GM23338 (cell line): ENCODE measurements at regions not wholly inside any gene's neighbourhood (a gene's known extent, or its start where the extent isn't known, plus 50 kb on each side); places are given as distances from the start of the nearest gene placed in this dataset.

Experiments used
- ATAC-seq: fragments of 200-7000 bp; cut with Tn5 transposase; 3 replicates; pipeline ENCODE4 v1.9.1; 2020
- DNase-seq: peaks from one replicate; pipeline ENCODE4 v3.0.0-alpha.2; 2015; ENCODE audit warnings: low spot score
- H2AFZ ChIP-seq: fragments of 200-600 bp; sonication (generic); 2 replicates; pipeline ENCODE4 v1.8.0; 2016; ENCODE audit warnings: antibody characterized with exemption, mild to moderate bottlenecking, moderate library complexity
- H3F3A ChIP-seq: fragments of 200-600 bp; sonication (generic); replicated peaks from 2 replicates; pipeline ENCODE4 v1.8.0; 2017; ENCODE audit warnings: antibody characterized with exemption, mixed run types, low read depth
- H3K27ac ChIP-seq: fragments of 200-600 bp; sonication (generic); 2 replicates; pipeline ENCODE4 v1.6.1; 2016; ENCODE audit warnings: low read depth
- H3K27me3 ChIP-seq: fragments of 200-600 bp; sonication (generic); 2 replicates; pipeline ENCODE4 v1.8.0; 2016; ENCODE audit warnings: mild to moderate bottlenecking, mixed run types, moderate library complexity; ENCODE audit not compliant: insufficient read depth
- H3K36me3 ChIP-seq: fragments of 200-600 bp; sonication (generic); 2 replicates; pipeline ENCODE4 v1.8.0; 2016; ENCODE audit warnings: mild to moderate bottlenecking; ENCODE audit not compliant: insufficient read depth
- H3K4me1 ChIP-seq: fragments of 200-600 bp; sonication (generic); 2 replicates; pipeline ENCODE4 v1.8.0; 2016; ENCODE audit warnings: mild to moderate bottlenecking, moderate library complexity; ENCODE audit not compliant: insufficient read depth
- H3K4me2 ChIP-seq: fragments of 200-600 bp; sonication (generic); 2 replicates; pipeline ENCODE4 v1.7.1; 2017; ENCODE audit warnings: mixed run types
- H3K4me3 ChIP-seq: fragments of 200-600 bp; sonication (generic); 2 replicates; pipeline ENCODE4 v1.6.1; 2016; ENCODE audit warnings: mixed run types
- H3K79me2 ChIP-seq: fragments of 200-600 bp; sonication (generic); replicated peaks from 2 replicates; pipeline ENCODE4 v1.8.0; 2017; ENCODE audit warnings: mild to moderate bottlenecking; ENCODE audit not compliant: insufficient read depth
- H3K9me2 ChIP-seq: fragments of 200-600 bp; sonication (generic); 2 replicates; pipeline ENCODE4 v1.8.0; 2017; ENCODE audit not compliant: insufficient read depth
- H4K20me1 ChIP-seq: fragments of 200-600 bp; sonication (generic); replicated peaks from 2 replicates; pipeline ENCODE4 v1.8.0; 2017; ENCODE audit warnings: mild to moderate bottlenecking; ENCODE audit not compliant: insufficient read depth
- H3K27ac Mint-ChIP-seq: 2 replicates; pipeline ENCODE4 v1.8.0; 2020; ENCODE audit warnings: inconsistent platforms, mild to moderate bottlenecking, moderate library complexity, mixed read lengths
- H3K27me3 Mint-ChIP-seq: 3 replicates; pipeline ENCODE4 v1.8.0; 2022; ENCODE audit warnings: low read depth, mild to moderate bottlenecking, moderate library complexity, mixed read lengths, inconsistent platforms; ENCODE audit not compliant: insufficient read depth, poor library complexity
- H3K36me3 Mint-ChIP-seq: 3 replicates; pipeline ENCODE4 v1.8.0; 2021; ENCODE audit warnings: low read depth, mild to moderate bottlenecking, inconsistent platforms, moderate library complexity, mixed read lengths
- H3K4me1 Mint-ChIP-seq: 3 replicates; pipeline ENCODE4 v1.8.0; 2020; ENCODE audit warnings: mild to moderate bottlenecking, inconsistent platforms, mixed read lengths
- H3K4me3 Mint-ChIP-seq: 3 replicates; pipeline ENCODE4 v1.8.0; 2021; ENCODE audit warnings: moderate library complexity, mild to moderate bottlenecking, inconsistent platforms, mixed read lengths
- H3K9me3 Mint-ChIP-seq: 3 replicates; pipeline ENCODE4 v1.8.0; 2020; ENCODE audit warnings: moderate library complexity, mild to moderate bottlenecking, inconsistent platforms, mixed read lengths
- CTCF ChIP-seq, 2 experiments: fragments of 200-600 bp in 1 of 2; sonication (generic) in 1 of 2; conservative IDR thresholded peaks; 2 replicates each; pipeline versions ENCODE4 v1.5.1 to v1.6.1; 2016 to 2017; ENCODE audit warnings: antibody characterized with exemption in 2 of 2, low read depth in 2 of 2, mild to moderate bottlenecking in 2 of 2, moderate library complexity in 1 of 2
- EZH2 ChIP-seq: fragments of 200-600 bp; sonication (generic); IDR thresholded peaks from one replicate; pipeline ENCODE4 v1.8.0; 2017; ENCODE audit warnings: antibody characterized with exemption, mild to moderate bottlenecking, low read depth; ENCODE audit not compliant: unreplicated experiment
- JUNB ChIP-seq: IDR thresholded peaks from one replicate; pipeline ENCODE4 v1.6.1; 2016; ENCODE audit warnings: antibody characterized with exemption; ENCODE audit not compliant: unreplicated experiment
- NANOG ChIP-seq: IDR thresholded peaks from 2 replicates; pipeline ENCODE4 v1.6.1; 2016; ENCODE audit warnings: antibody characterized with exemption, borderline replicate concordance
- POLR2AphosphoS5 ChIP-seq: IDR thresholded peaks from 2 replicates; pipeline ENCODE4 v1.6.1; 2016; ENCODE audit warnings: antibody characterized with exemption, low read depth
- REST ChIP-seq: IDR thresholded peaks from one replicate; pipeline ENCODE4 v1.6.1; 2018; ENCODE audit warnings: antibody characterized with exemption; ENCODE audit not compliant: unreplicated experiment
- STAT1 ChIP-seq: IDR thresholded peaks from one replicate; pipeline ENCODE4 v1.6.1; 2016; ENCODE audit warnings: antibody characterized with exemption; ENCODE audit not compliant: unreplicated experiment
- ZNF114 ChIP-seq: fragments of 250-450 bp; sonication (Bioruptor Pico); IDR thresholded peaks from 2 replicates; pipeline ENCODE4 v1.5.0; 2020; ENCODE audit warnings: mild to moderate bottlenecking, moderate library complexity
- ZNF331 ChIP-seq: fragments of 250-450 bp; sonication (Bioruptor Pico); IDR thresholded peaks from 2 replicates; pipeline ENCODE4 v1.5.0; 2020; ENCODE audit warnings: low read depth, mild to moderate bottlenecking, moderate library complexity
- ZNF462 ChIP-seq: fragments of 250-450 bp; sonication (Bioruptor Pico); IDR thresholded peaks from 2 replicates; pipeline ENCODE4 v1.5.0; 2020; ENCODE audit warnings: mild to moderate bottlenecking, moderate library complexity

- TF ChIP-seq CTCF (conservative IDR thresholded peaks at IDR 0.05; ENCODE audit: low read depth in 2 of 2): no peak
- TF ChIP-seq JUNB: no peak
- no peak for TF ChIP-seq ZNF331 (CRISPR knock-in tag)
- no peak for TF ChIP-seq STAT1
- TF ChIP-seq ZNF114: no peak
- no peak for TF ChIP-seq REST
- TF ChIP-seq NANOG: no peak
- no peak for TF ChIP-seq ZNF462 (CRISPR knock-in tag)
- TF ChIP-seq POLR2AphosphoS5: no peak
- no peak for TF ChIP-seq EZH2
- no peak overlapping the region for H3K27ac Mint-ChIP-seq
- H3F3A ChIP-seq: no peaks in the 10 kb centered on the region
- no peaks in the 10 kb centered on the region for H3K27me3 Mint-ChIP-seq
- H3K36me3 Mint-ChIP-seq: peaks cover 9% of the 10 kb centered on the region; the same call in 2 of the 3 replicates
- H3K36me3 ChIP-seq: no peaks in the 10 kb centered on the region
- no peaks in the 10 kb centered on the region for H4K20me1 ChIP-seq
- ATAC-seq: no peak
- no peaks in the 10 kb centered on the region for H3K79me2 ChIP-seq
- DNase-seq: no peak
- H3K9me2 ChIP-seq: peaks cover 6% of the 10 kb centered on the region
- H2AFZ ChIP-seq: 0 out of 2 replicates have a peak overlapping the region, but pooled peaks have one; percentile 16
- no peak overlapping the region for H3K4me3 ChIP-seq
- no peaks in the 10 kb centered on the region for H3K4me1 Mint-ChIP-seq
- no peaks in the 10 kb centered on the region for H3K4me1 ChIP-seq
- peaks cover 21% of the 10 kb centered on the region for H3K9me3 Mint-ChIP-seq
- no peak overlapping the region for H3K27ac ChIP-seq
- no peak overlapping the region for H3K4me3 Mint-ChIP-seq
- no peak overlapping the region for H3K4me2 ChIP-seq
- no peaks in the 10 kb centered on the region for H3K27me3 ChIP-seq
Measured at GRCh38 chr1:78758506-78758905, 108.9 kb downstream of the IFI44 start.
